A673 (cell line): ENCODE measurements at regions not wholly inside any gene's neighbourhood (a gene's known extent, or its start where the extent isn't known, plus 50 kb on each side); places are given as distances from the start of the nearest gene placed in this dataset.

Source experiments
- BruUV-seq: library from RNA; stranded (reverse); fragments of 400-500 nt; replicated peaks from 2 replicates; lab custom pipeline; 2021; lab: Mats Ljungman, UMichigan
- CTCF ChIA-PET: fragments of 300-600 bp; sonication (Branson Sonifier 250); formaldehyde crosslinking; loops from one replicate; lab custom pipeline; 2022; ENCODE audit warnings: antibody characterized with exemption; lab: Charles Lee
- POLR2A ChIA-PET: fragments of 300-600 bp; sonication (Branson Sonifier 250); formaldehyde crosslinking; loops from one replicate; lab custom pipeline; 2022; ENCODE audit warnings: antibody characterized with exemption; ENCODE audit not compliant: low non-redundant PET; lab: Charles Lee
- DNase-seq: peaks from one replicate; pipeline ENCODE4 v3.0.0-alpha.2; 2015; ENCODE audit warnings: low spot score
- H3K27ac ChIP-seq: fragments of 200-600 bp; sonication (generic); 2 replicates; pipeline ENCODE4 v1.5.1; 2016; ENCODE audit warnings: mixed run types, low read depth, mild to moderate bottlenecking, mixed read lengths, antibody characterized with exemption, low read length; ENCODE audit not compliant: poor library complexity, severe bottlenecking
- H3K27me3 ChIP-seq: fragments of 200-600 bp; sonication (generic); replicated peaks from 2 replicates; pipeline ENCODE4 v1.6.1; 2017; ENCODE audit warnings: mixed run types, low read depth, mild to moderate bottlenecking, mixed read lengths, antibody characterized with exemption, low read length; ENCODE audit not compliant: insufficient read depth, poor library complexity
- H3K36me3 ChIP-seq: fragments of 200-600 bp; sonication (generic); 2 replicates; pipeline ENCODE4 v1.6.1; 2016; ENCODE audit warnings: mixed run types, mild to moderate bottlenecking, mixed read lengths, antibody characterized with exemption, low read length; ENCODE audit not compliant: insufficient read depth, poor library complexity, severe bottlenecking
- H3K4me1 ChIP-seq: fragments of 200-600 bp; sonication (generic); 2 replicates; pipeline ENCODE4 v1.6.1; 2017; ENCODE audit warnings: mixed run types, mild to moderate bottlenecking, mixed read lengths, antibody characterized with exemption, low read length; ENCODE audit not compliant: insufficient read depth, poor library complexity, severe bottlenecking
- H3K4me3 ChIP-seq: fragments of 200-600 bp; sonication (generic); 2 replicates; pipeline ENCODE4 v1.5.1; 2016; ENCODE audit warnings: low read depth, mixed run types, mild to moderate bottlenecking, mixed read lengths, low read length; ENCODE audit not compliant: poor library complexity, severe bottlenecking
- H3K9me3 ChIP-seq: fragments of 200-600 bp; sonication (generic); 2 replicates; pipeline ENCODE4 v1.6.1; 2016; ENCODE audit warnings: mixed run types, low read depth, mild to moderate bottlenecking, mixed read lengths, antibody characterized with exemption, low read length; ENCODE audit not compliant: poor library complexity, severe bottlenecking
- CTCF ChIP-seq: fragments of 300-800, 200-600 bp; sonication (generic); conservative IDR thresholded peaks from 2 replicates; pipeline ENCODE4 v1.5.1; 2017; ENCODE audit warnings: low read depth, mild to moderate bottlenecking, antibody characterized with exemption, low read length, moderate library complexity, mixed read lengths
- EZH2 ChIP-seq: fragments of 200-600 bp; sonication (generic); IDR thresholded peaks from 2 replicates; pipeline ENCODE4 v1.6.1; 2017; ENCODE audit warnings: borderline replicate concordance, low read depth, mild to moderate bottlenecking, mixed read lengths, antibody characterized with exemption, low read length; ENCODE audit not compliant: poor library complexity, severe bottlenecking
- intact Hi-C: fragments of 100-400 bp; cut with micrococcal nuclease; formaldehyde crosslinking; loops from one replicate; pipeline ENCODE4 v1.10.0; 2022; ENCODE audit not compliant: unreplicated experiment

DNA sequence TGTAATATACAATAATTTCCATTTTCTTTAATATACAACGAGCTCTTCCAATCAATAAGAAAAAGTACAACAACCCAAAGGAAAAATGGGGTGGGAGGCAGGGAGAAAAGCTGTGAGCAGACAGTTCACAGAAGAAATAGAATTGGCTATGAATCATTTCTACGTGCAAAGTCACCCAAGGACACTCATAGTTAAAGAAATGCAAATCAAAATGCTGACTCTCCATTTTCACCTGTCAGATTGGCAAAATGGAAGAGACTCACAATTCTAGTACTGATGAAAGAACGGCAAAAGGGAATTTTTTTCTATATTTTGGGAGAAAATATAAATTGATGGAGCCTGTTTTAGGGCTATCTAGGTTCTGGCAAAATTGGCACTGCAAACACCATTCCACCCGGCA, 116.3 kb upstream of the MEF2A start:
- TF ChIP-seq CTCF (no peak), EZH2 (no peak)
- DNase-seq: no peak
- CTCF ChIA-PET: no interaction called here

DNA sequence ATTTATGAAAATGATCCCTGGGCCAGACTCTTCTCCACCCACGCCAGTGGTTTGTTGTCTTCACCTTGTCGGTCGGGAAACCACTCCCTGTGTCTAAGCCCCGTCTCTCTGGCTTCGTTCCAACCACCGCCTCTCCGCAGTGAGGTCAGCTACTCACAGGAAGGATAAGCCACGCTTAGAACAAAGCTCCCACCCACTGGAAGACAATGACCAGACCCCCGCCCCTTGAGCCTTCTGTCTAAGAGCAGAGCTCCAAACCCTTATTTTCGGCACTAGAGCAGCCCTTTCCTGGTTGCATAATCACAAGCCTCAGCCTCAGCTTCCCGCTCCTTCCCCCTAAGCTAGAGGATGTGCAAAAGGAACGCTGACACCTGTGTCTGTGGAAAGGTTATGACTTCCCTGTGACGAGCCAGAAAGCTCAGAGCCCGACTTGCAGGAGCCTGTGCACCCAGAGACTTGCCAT, 114.9 kb upstream of the MEF2A start:
- H3K36me3 ChIP-seq: no peaks in the 10 kb centered on the region
- TF ChIP-seq CTCF: no peak
- TF ChIP-seq EZH2: no peak
- intact Hi-C loops: no loop called here
- DNase-seq: peak; percentile 13
- ChIA-PET POLR2A (no interaction called here), CTCF (interaction anchor here (0.6 kb wide), 1 partner anchor 253 kb away, joined by 3 read pairs; no protein-coding TSS in a partner anchor)
- H3K27me3 ChIP-seq: no peaks in the 10 kb centered on the region
- H3K27ac ChIP-seq: no peak overlapping the region
- no TSS peak for BruUV-seq
- H3K4me1 ChIP-seq: no peaks in the 10 kb centered on the region
- H3K4me3 ChIP-seq: no peak overlapping the region
- no peaks in the 10 kb centered on the region for H3K9me3 ChIP-seq

More for the DNA sequence above, 116.3 kb upstream of the MEF2A start:
- H3K27ac ChIP-seq: no peak overlapping the region
- POLR2A ChIA-PET: no interaction called here
- intact Hi-C loops: no loop called here
- BruUV-seq: no TSS peak
- no peaks in the 10 kb centered on the region for H3K27me3 ChIP-seq
- H3K4me1 ChIP-seq: no peaks in the 10 kb centered on the region
- H3K4me3 ChIP-seq: no peak overlapping the region
- no peaks in the 10 kb centered on the region for H3K36me3 ChIP-seq
- H3K9me3 ChIP-seq: no peaks in the 10 kb centered on the region

GRCh38 chr15:99451484-99451883, 114.3 kb upstream of the MEF2A start:
- Histone ChIP-seq H3K4me3 (no peak overlapping the region), H3K27ac (no peak overlapping the region), H3K9me3 (no peaks in the 10 kb centered on the region), H3K4me1 (no peaks in the 10 kb centered on the region), H3K36me3 (no peaks in the 10 kb centered on the region), H3K27me3 (no peaks in the 10 kb centered on the region)
- TF ChIP-seq CTCF (no peak), EZH2 (no peak)
- intact Hi-C loops: no loop called here
- ChIA-PET POLR2A (no interaction called here), CTCF (no interaction called here)
- DNase-seq: no peak
- BruUV-seq: no TSS peak
